Stimulated activated CD8-positive, alpha-beta memory T cell treated with anti-CD3 and anti-CD28 coated beads, Interleukin-7, amount 100 ng/mL, for 48 hours (primary cell): ENCODE measurements at regions not wholly inside any gene's neighbourhood (a gene's known extent, or its start where the extent isn't known, plus 50 kb on each side); places are given as distances from the start of the nearest gene placed in this dataset.
"Not testable (repeated sequence)": the region's sequence is repeated elsewhere in the genome, so short reads cannot be mapped to it uniquely, and the experiment has no call there.

Experiments
- DNase-seq, 2 donors: peaks; one replicate each; pipeline ENCODE4 v3.0.0-alpha.2; 2020; ENCODE audit warnings: low read depth in 1 of 2; ENCODE audit errors: extremely low read depth in 1 of 2

GRCh38 chr17:20935740-20936139, 107.1 kb downstream of the USP22 start:
- DNase-seq: no peak

- DNase-seq: no peak
Observed at GRCh38 chr17:20938244-20938643, 104.6 kb downstream of the USP22 start.

- no peak for DNase-seq
Observed at GRCh38 chr17:20938988-20939615, 103.7 kb downstream of the USP22 start.

GRCh38 chr17:20941872-20942271, 100.9 kb downstream of the USP22 start:
- DNase-seq: no peak

- DNase-seq: no peak
Observed at GRCh38 chr17:20944014-20944865, 98.6 kb downstream of the USP22 start.

GRCh38 chr17:20947708-20948107, 95.1 kb downstream of the USP22 start:
- not testable (repeated sequence) for DNase-seq

GRCh38 chr17:20948984-20949777, 93.6 kb downstream of the USP22 start:
- peak in 1 of 2 donors; percentile 29 for DNase-seq
